Lung microvascular endothelial cell (primary cell): ENCODE measurements at regions not wholly inside any gene's neighbourhood (a gene's known extent, or its start where the extent isn't known, plus 50 kb on each side); places are given as distances from the start of the nearest gene placed in this dataset.
A peak's percentile ranks its signal among the peaks of the same experiment; 100 is the strongest.
"Not testable (repeated sequence)": the region's sequence is repeated elsewhere in the genome, so short reads cannot be mapped to it uniquely, and the experiment has no call there.

Experiments used
- DNase-seq, 2 donors: peaks; one replicate each; pipeline versions ENCODE4 v3.0.0 to v3.0.0-alpha.2; 2010; ENCODE audit warnings: low read depth in 2 of 2

DNA sequence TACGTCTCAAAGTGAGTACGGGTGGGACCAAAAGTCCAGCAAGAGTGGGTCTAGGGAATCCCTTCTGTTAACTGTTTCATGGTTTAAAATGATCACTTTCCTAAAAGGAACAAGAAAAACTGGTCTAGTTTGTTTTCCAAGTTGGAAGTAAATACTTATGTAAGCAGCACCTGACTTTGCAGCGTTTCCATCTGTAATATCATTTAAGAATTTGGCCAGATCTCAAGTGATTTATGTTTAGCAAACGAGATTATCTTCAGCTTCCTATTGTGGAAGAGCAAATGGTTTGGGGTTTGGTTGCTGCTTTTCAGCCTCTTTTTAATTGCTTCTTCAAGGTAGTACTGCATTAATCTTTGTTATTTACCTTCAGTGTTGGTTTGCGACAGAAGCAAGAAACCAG is 50.4 kb downstream of the FHIP1A start:
- no peak for DNase-seq

DNA sequence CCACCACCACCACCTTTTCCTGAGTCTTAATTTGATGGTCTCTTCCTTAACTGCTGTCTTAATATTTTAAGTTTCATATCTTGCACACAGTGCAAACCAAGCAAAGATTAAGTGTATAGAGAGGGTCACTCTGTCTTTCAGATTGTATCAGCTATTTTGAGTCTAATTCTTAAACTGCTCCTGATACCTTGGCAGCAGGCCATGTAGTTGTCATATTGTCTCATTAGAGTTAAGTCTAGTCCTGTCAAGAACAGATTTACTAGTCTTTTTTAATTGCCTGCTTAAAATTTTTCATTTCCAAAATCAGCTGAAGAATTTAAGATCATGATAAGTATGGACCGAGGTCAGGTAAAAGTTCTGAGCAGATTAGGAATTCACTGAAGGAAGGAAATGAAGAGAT is 51.5 kb downstream of the FHIP1A start:
- DNase-seq: no peak

DNA sequence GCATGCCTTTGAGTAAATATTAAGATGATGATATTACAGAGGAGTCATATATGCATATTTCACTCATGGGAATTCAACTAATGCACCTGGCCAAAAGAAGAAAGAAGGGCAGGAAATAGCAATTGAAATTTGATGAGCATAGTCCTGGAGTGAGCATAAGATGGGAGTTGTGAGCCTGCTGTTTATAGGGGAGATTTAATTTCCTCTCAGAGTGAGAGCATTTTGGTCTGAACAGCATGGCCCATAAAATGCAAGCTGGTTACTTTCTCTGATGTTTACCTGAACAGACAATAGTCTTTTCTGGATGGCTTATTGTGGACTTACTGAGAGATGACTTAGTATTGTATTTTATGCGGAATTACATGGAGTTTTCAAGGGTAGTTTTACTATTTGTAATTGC is 53.6 kb downstream of the FHIP1A start:
- DNase-seq: no peak

DNA sequence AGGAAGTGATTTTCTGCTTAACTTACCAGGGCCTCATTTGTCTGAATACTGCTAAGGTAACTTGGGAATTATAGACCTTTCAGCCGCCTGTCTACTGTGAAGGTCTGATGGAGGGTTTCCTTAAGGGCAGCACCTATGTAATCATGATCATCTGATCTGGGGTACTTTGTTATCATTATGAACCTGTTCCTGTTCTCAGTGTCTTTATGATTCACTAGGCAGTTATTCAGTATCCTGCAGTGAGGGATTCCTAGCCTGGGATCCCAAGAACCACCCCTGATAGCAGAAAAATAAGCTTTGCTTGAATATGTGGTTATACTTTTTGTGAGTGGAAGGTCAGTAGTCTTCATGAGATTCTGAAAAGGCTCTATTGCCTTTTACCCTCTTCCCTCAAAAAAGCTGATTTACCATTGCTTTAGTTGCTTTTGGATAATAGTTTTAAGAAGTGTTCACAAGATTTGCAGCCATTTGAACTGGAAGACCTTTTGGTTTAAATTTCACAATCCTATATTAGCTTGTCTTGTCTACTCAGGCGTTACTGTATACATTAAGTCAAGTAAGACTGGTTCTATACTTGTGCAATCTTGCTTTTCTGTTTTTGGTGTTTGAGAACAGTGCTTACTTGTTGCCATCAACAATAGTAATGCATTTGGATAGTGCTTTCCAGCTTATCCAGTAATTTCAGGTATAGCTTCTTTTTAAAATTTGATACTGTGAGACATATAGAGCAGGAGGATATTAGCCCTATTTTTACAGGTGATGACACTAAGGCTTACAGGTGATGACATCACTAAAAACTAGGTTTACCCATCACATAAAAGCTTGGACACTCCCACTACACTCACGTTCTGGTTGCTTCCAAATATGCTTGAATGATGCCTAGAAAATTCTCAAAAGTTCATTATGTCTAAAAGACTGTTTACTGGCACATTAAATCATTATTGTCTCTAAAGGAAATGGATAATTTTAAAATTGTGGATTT is 60.0 kb downstream of the FHIP1A start:
- no peak for DNase-seq

DNA sequence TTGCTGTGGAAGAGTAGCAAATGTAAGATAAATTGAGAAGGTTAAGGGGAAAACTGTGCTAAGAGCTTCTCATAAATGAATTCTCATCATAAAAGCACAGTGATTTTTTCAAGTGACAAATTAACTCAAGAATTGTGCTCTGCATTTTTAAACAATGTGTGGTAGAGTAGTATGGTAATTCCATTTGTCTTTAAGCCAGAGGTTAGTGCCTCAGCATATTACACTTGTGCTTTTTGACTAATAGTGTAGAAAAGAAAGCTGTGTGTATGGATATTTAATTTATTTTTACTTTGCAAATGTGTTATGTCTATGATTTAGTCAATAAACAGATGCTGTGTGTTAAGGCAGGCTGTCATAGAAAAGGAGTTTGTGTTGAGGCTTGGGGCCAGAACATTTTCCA is 61.0 kb downstream of the FHIP1A start:
- no peak for DNase-seq

DNA sequence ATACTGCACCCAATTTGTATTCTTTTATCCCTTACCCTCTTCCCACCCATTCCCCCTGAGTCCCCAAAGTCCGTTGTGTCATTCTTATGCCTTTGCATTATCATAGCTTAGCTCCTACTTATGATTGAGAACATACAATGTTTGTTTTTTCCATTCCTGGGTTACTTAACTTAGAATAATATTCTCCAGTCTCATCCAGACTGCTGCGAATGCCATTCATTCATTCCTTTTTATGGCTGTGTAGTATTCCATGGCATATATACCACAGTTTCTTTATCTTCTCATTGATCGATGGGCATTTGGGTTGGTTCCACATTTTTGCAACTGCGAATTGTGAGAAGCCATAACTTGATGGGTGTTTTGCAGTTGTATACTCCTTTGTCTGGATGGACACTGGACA is 62.8 kb downstream of the FHIP1A start:
- no peak for DNase-seq

DNA sequence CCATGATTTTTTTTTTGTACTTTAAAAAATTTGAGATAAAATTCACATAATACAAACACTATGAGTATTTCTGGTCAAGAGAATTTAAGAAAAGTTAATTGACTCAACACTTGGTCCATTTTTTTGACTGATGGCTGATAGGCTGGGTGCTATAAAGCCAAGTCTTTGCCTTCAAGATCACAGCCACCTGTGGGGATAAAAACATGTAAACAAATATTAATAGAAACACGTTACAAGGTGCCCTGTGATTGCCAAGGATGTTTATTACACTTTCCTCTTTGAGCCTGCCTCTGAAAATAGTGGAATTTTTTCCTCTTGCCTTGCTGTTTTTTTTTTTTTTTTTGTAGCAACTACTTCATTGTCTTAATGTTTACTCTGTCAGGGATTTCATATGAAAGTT is 63.3 kb downstream of the FHIP1A start:
- DNase-seq: no peak

DNA sequence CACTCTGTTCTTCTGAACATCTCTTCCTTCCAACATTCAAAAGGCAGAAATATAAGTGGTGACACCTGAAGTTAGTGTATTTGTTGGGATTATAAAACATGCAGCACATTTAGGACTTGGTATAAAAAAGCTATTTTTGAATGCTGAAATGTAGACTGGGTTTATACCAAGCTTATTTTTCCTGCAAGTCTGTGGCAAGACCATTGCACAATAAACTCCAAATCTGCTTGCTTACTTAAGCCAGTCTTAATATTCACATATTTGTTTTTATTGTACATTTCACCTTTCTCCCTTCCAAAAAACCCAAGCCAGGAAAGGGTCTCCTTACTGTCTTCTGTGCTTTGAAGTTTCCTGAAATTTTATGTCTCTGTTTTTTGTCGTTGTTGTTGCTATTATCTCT is 63.7 kb downstream of the FHIP1A start:
- DNase-seq: no peak

DNA sequence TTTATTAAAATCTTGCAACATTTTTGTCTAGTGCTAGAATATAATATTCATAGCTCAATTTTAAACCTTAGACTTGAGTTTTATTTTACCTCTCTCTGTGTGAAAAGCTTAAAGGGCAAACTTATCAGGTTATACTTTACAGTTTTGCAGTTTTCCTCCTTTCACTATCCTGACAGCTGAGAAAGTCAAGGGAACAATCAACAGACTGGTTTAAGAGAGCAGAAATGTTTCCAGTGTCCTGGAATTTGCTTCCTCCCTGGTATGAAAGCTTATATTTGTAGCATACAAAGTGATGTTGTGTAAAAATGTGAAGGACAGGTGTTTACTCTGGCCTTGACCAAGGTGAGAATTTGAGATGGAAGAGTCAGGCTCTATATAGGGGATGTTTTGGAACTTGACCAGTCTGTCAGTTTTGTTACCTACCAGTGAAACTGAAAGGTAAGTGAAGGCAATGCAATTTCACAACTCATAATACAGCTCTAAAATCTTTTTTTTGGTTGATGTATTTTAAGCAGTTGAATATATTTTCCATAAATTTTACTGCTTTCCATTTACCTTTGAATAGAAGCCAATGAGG is 64.6 kb downstream of the FHIP1A start:
- DNase-seq: no peak

DNA sequence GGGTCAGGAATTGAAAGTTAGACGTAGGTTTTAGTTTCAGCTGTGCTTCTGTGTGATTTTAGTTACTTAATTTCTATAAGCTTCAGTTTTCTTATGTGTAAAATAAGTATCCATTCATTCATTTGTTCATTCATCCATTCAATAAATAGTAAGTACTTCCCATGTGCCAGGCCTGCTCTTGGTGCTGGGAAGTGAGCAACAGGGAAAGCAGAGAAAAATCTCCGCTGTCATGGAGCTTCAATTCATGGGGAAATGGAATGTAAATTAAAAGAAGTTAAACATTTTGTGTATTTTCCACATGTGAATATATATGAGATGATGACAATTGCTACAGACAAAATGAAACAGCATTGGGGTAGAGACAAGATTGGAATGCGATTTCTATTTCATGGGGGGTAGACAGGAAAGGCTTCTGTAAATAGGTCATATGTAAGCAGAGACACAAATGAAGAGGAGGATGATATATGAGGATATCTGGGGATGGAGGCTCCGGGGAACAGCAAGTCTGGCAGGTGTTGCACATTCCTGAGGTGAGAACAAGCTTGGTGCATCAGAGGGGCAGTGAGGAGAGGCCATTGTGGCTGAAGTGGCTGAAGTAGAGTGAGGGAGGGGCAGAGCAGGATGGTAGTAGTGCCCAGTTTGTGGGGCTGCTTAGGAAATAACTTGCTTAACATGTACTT is 66.2 kb downstream of the FHIP1A start:
- no peak for DNase-seq

DNA sequence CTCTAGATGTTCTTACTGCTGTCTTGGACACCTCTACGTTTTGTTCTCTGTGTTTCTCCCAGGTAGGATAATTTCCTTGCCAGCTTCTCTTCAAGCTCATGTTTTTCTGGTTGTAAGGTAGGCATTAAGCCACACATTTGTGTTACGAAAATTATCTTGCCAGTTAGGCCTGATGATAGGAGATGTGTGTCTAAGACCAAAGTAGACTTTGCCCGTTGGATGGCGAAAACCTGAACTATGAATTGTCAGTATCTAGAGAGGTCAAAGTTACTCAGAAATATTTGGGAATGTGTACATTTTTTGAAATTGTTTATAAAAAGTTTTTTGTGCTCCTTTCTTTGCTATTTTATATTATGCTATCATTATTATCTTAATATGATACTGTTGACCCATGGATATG is 72.8 kb downstream of the FHIP1A start:
- no peak for DNase-seq

DNA sequence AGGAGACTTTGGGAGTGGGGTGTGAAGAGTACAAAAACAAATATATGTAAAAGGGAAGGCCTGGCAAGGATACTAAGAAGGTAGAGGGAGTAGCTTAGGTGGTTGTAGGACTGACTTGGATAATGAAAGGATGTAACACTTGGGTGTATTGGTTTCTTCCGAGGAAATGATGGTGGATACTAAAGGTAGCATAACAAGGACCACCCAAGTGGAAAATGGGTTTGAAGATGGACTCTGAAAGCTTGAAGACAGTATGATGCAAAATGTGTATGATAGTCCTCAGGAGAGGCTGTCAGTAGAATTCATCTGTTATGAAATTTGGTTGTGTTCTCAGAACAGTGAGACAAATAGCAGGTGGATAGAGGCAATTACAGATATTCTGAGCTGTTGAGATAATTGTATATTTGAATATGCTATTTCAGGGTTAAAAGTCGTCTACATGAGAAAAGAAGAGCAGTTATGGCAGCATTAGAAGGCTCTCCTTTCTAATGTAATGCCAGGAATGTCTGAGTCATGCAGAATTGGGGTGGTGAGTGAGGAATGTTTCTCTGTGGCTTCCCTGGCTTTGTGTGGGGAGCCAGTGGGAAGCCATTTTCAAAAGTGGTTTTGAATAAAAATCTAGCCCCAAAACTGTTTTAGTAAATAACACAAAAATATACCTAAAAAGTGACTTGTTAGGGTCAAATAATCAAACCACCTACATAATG is 75.6 kb downstream of the FHIP1A start:
- DNase-seq: peak; percentile 16 to 63

DNA sequence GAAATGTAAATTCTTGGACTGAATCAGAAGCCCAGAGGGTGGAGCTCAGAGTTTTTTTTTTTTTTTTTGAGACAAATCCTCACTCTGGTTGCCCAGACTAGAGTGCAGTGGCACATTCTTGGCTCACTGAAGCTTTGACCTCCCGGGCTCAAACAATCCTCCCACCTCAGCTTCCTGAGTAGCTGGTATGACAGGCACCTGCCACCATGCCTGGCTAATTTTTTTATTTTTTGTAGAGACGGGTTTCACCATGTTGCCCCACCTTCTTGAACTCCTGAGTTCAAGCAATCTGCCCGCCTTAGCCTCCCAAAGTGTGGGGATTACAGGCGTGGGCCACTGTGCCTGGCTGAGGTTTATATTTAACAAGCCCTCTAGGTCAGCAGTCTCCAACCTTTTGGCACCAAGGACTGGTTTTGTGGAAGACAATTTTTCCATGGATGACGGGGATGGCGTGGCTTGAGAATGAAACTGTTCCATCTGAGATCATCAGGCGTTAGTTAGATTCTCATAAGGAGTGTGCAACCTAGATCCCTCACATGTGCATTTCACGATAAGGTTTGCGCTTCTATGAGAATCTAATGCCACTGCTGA is 76.7 kb downstream of the FHIP1A start:
- no peak for DNase-seq

DNA sequence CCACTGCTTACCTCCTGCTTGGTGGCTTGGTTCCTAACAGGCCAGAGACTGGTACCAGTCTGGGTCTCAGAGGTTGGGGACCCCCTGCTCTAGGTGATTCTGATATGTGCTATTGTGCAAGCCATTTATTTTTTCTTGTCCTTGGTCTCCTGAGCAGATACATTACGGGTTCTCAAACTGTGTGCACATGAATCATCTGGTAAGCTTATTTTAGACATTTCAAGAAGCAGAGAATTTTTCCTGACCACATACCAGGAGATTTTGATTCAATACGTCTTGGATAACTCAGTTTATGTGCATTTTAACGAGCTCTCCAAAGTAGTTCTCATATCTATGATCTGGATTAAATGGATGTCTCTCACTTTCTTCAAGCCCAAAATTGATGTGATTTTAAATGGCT is 77.2 kb downstream of the FHIP1A start:
- DNase-seq: no peak

DNA sequence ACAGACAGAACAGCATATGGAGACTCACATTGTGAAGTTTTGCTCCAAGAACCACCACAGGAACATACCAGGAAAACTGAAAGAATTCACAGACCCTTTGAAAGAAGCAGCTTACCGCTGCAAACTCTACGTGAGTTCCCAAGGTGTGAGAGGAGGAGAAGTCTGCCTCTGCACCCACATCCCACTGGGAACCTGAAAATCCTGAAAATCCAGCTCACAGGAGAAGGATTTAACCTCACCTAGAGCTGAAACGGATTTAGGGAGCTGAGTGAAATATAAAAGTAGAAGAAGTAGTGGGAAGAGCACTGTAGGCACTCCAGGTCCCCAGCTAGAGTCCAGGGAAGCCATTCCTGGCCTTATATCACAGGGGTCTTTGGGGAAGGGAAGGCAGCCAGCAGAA is 80.0 kb downstream of the FHIP1A start:
- DNase-seq: no peak

DNA sequence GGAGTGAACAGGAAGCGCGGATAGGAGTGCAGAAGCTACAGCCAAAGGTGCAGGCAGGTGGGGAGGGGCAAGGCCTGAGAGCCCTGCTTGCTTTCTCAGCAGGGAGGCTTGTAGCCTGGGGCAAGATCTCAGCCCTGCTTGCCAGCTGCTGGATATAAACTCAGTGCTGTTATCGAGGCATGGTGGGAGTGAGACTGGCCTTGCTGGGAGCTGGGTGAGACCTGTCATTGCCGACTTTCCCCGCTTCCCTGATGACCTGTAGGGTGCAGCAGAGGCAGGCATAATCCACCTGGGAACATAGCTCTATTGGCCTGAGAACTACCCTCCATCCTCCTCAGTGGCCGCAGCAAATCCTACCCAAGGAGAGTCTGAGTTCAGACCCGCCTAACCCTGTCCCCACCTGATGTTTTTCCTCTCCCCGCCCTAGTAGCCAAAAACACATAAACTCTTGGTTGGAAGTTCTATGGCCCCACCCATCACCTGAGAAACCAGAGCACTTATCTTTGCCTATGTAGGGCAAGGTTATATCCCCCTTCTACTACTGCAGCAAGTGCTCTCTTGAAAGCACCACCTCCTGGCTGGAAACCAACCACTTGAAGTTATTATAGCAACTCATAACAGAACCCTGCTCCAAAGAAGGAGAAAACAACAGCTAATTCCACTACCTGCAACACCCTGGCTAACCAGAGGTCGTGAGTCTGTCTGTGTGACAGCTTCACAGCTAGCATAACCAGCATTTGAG is 80.7 kb downstream of the FHIP1A start:
- no peak for DNase-seq

DNA sequence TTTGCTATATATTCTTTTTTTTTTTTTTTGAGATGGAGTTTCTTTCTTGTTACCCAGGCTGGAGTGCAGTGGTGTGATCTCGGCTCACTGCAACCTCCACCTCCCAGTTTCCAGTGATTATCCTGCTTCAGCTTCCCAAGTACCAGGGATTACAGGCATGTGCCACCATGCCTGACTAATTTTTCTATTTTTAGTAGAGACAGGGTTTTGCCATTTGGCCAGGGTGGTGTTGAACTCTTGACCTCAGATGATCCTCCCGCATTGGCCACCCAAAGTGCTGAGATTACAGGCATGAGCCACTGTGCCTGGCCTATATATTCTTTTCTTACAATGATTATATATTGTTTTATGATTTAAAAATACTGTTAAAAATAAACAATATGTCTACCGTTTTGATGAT is 86.6 kb downstream of the FHIP1A start:
- not testable (repeated sequence) for DNase-seq

DNA sequence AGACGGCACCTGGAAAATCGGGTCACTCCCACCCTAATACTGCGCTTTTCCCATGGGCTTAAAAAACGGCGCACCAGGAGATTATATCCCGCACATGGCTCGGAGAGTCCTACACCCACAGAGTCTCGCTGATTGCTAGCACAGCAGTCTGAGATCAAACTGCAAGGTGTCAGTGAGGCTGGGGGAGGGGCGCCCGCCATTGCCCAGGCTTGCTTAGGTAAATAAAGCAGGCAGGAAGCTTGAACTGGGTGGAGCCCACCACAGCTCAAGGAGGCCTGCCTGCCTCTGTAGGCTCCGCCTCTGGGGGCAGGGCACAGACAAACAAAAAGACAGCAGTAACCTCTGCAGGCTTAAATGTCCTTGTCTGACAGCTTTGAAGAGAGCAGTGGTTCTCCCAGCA is 102.6 kb downstream of the FHIP1A start:
- not testable (repeated sequence) for DNase-seq

DNA sequence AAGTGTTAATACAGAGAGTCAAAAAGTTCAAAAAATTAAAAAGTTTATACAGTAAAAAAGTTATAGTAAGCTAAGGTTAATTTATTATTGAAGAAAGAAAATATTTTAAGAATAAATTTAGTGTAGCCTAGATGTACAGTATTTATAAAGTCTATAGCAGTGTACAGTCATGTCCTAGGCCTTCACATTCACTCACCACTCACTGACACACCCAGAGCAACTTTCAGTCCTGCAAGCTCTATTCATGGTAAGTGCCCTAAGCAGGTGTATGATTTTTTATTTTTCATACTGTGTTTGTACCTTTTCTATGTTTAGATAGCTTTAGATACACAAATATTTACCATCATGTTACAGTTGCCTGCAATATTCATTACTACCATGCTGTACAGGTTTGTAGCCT is 108.9 kb downstream of the FHIP1A start:
- DNase-seq: no peak

DNA sequence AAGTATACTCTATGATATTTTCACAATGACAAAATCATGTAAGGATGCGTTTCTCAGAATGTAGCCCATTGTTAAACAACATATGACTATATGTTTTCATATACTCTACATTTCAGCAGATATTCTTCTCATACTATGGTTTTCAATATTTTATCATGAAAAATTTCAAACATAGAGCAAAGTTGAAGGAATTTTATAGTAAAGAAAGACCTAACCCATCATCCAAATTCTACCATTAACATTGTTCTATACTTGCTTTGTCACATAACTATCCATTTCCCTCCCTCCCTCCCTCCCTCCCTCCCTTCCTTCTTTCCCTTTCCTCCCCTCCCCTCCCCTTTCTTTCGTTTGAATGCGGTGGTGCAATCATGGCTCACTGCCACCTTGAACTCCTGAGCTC is 109.4 kb downstream of the FHIP1A start:
- DNase-seq: no peak
